CD4-positive, alpha-beta T cell treated with Interleukin-12 subunit alpha and Interleukin-12 subunit beta, for 1 hour (primary cell): ENCODE measurements at regions not wholly inside any gene's neighbourhood (a gene's known extent, or its start where the extent isn't known, plus 50 kb on each side); places are given as distances from the start of the nearest gene placed in this dataset.

Source experiments
- DNase-seq: peaks from one replicate; pipeline ENCODE4 v3.0.0-alpha.2; 2020

DNA sequence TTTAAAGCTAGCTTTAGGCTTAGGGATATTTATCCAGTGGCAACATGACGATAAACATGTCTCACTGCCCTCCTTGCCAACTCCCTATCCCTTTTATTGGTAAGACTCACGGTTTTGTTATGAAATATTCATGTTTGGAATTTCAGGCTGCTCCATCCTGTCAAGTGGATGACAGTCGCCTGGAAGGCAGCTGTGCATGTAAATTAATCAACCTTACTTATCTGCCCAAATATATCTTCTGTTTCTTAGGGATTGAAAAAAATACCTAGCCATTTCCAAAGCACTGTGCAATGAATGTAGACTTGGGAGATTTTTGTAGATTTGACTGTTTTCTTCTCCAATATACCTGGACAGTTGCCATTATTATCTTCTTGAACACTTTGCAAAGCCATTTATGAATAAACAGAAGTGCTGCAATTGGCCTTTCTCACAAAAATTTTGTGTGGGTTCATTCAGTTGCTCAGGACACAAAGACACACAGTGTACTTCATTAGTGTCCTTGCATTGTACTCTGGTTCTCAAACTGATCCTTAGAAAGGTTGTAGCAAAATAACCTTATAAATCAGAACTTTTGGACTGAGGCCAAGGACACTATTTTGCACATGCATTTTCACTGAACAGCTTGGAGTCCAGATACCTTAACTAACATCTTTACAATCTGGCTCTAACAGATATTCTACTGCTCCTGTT is 889.4 kb upstream of the SEMA6A start:
- no peak for DNase-seq

- no peak for DNase-seq
Measured at GRCh38 chr5:117461966-117462365, 887.3 kb upstream of the SEMA6A start.

GRCh38 chr5:117461403-117461802 is 886.8 kb upstream of the SEMA6A start:
- DNase-seq, result no peak

- DNase-seq, result no peak
Measured at GRCh38 chr5:117457656-117458055, 883.0 kb upstream of the SEMA6A start.

DNA sequence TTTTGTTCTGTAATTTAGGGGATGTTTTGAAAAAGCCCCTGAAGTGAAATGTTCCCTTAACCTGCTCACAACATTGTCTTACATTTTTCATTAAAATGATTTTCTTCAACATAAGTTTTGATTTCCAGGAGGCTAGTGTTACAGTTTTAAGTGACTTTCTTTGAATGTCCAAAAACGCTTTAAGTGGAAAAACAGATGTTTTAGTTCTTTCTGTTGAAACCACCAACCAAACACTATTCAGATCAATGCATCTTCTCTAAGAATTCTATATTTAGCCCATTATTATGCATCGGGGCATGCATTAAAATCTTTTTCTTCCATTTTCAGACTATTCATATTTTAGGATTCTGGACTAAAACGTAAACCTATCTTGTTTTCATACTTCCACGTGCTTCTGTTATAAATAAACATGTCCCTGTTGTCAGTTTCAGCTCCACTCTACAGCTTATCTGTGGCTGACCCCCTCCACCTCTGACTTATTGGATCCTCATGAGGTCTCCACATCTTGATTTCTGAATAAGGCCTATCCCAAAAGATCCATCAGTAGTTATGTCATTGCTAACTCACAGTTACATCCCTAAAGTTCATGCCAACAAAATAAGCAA is 882.3 kb upstream of the SEMA6A start:
- no peak for DNase-seq

DNA sequence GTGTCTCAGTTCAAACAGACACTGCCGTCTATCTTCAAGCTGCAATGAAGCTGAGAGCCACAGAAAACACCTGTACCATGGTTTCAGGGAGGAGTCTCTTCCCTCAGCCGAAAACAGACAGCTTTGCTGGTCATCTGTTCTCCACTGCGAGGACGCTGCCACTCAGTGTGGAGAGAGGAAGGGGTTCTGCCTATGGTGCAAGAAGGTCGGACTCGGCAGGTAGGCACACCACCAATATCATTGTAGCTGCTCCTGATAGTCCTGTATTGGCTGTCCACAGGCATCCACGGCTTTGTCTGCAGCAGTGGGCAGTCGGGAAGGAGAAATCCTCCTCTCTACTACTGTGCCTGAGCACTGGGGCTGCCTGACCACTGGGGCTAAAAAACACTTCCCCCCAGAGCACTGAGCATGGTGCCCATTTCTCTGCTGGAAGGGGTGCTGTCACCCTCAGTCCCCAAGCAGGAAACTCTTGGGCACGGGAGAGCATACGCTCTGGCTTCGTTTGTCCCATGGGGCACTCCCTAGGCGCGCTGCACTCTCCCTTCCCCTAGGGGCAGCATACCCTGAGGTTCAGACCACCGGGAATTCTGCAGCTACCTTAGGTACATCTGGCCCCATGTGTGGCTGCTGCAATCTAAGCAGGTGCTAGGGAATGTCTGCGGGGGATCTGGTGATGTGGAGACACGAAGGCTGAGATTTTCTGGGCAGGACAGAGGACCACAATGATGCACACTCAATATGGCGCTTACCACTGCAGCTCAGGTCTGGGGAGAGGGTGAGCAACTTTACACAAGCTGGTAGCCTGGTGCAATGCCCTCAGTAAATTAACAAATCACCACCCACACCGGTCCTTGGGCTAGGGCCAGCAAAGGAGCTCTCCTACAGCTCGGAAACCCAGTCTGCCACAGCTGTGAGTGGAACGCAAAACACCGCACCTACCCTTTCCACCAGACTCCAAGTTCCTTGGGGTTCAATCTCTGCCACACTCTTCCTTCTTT is 880.9 kb upstream of the SEMA6A start:
- DNase-seq, result no peak

GRCh38 chr5:117454716-117455212 is 880.1 kb upstream of the SEMA6A start:
- DNase-seq, result peak; percentile 59

GRCh38 chr5:117436846-117437245 is 862.2 kb upstream of the SEMA6A start:
- DNase-seq, result no peak

DNA sequence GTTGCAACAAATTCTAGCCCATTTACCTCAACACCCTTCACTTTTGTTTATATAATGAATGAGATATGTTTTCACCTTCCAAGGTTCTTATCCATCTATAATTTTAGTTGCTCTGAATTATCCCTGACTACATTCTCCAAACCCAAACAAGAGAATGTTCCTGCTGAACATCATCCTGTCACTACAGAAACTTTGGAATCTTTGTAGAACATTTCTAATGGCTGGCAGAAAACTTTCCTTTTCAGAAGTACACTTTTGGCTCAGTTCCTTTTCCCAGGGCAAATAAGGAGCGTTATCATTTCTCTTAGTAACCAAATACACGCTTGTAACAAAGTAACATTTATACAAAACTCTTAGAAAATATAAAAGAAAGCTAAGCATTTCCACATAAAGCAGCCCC is 860.6 kb upstream of the SEMA6A start:
- DNase-seq, result no peak

GRCh38 chr5:117434254-117434653 is 859.6 kb upstream of the SEMA6A start:
- DNase-seq, result no peak

- DNase-seq, result no peak
Measured at GRCh38 chr5:117433818-117434217, 859.2 kb upstream of the SEMA6A start.

- no peak for DNase-seq
Measured at GRCh38 chr5:117431091-117431490, 856.5 kb upstream of the SEMA6A start.

DNA sequence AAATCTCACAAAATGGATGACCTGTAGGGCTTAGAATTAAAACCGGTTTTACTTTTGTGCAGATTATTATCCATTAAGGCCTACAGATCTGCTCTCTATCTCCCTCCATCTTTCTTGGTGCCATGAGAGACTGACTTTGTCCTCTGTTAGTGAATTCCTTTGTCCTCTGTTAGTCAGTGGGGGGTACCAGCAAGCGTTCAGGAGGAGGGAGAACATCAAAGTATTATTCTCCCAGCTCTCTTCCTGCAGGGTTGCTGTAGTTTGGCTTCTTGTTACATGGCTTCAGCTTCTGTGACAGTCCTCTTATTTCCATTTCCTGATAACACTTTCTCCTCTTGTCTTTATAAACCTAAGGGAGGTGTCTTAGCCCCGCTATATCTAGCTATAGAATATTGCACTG is 850.5 kb upstream of the SEMA6A start:
- no peak for DNase-seq

GRCh38 chr5:117424559-117424958 is 849.9 kb upstream of the SEMA6A start:
- DNase-seq, result no peak

DNA sequence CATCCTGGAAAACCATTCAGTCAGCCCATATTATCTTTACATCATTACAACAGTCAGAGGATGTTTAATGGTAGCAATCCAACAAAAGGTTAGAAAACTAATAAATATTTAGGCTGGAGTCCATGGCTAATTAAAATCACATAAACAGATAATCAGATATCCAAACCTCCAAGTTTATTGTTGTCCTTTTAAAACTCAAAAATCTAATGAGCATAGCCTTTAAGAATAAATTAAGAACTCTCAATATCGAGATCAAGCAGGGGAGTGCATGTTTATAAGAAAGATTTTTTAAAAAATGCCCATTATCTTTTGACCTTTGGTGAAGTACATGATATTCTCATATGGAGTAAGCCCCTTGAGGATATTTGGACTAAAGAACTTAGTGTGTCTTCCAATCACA is 842.9 kb upstream of the SEMA6A start:
- no peak for DNase-seq

DNA sequence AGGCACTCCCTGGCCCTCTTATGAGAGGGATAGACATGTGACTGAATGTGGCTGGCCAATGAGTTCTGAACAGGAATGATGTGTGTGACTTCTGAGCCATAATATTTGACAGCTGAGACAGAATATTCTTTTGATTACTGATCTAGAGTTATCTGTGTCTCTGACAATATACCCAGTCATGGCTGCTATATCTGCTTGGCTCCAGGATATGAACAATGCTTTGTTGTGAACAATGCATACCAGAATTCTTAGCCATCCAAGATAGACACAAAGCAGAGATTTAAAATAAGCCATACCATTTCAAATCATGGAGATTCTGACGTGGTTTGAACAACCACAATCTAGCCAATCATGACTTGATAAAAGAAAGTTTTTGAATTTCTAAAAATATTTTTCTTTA is 840.3 kb upstream of the SEMA6A start:
- DNase-seq, result no peak

- DNase-seq, result no peak
Measured at GRCh38 chr5:117411701-117412100, 837.1 kb upstream of the SEMA6A start.

- no peak for DNase-seq
Measured at GRCh38 chr5:117405197-117405596, 830.6 kb upstream of the SEMA6A start.

- no peak for DNase-seq
Measured at GRCh38 chr5:117394506-117395157, 820.0 kb upstream of the SEMA6A start.

GRCh38 chr5:117393125-117393524 is 818.5 kb upstream of the SEMA6A start:
- DNase-seq, result no peak

DNA sequence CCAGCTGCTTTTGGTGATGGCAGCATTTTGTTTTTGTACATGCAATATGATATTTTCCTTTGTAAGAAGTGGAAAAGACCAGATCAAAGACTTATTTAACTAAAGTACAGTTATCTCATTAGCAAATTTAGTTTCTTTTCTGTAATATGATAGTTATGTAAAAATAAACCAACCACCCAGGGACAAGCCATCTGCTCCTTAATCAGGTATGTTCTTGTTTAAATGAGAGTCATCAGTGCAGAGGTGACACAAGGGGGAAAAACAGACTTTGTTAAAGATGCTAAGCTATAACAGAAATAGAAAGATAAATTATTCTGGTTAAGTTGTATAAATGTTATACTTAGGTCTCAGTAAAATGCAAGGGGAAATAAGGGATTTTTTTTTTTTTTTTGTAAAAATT is 805.7 kb upstream of the SEMA6A start:
- no peak for DNase-seq

DNA sequence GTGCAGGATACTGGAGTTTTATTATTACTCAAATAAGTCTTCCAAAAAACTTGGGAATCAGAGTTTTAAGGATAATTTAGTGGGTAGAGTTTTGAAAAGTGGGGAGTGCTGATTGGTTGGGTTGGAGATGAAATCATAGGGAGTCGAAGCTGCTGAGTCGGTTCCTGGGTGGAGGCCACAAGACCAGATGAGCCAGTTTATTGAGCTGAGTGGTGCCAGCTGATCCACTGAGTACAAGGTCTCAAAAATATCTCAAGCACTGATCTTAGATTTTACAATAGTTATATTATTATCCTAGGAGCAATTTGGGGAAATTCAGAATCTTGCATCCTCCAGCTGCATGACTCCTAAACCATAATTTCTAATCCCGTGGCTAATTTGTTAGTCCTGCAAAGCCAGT is 804.9 kb upstream of the SEMA6A start:
- no peak for DNase-seq

- DNase-seq, result no peak
Measured at GRCh38 chr5:117376748-117377147, 802.1 kb upstream of the SEMA6A start.
